AG10803 (cell line): ENCODE measurements at regions not wholly inside any gene's neighbourhood (a gene's known extent, or its start where the extent isn't known, plus 50 kb on each side); places are given as distances from the start of the nearest gene placed in this dataset.

ENCODE experiments used
- DNase-seq: peaks from one replicate; pipeline ENCODE4 v3.0.0; 2010; ENCODE audit warnings: low read depth
- H3K4me3 ChIP-seq: 2 replicates; pipeline ENCODE4 v1.5.1; 2011; ENCODE audit warnings: mild to moderate bottlenecking, low read length, control low read depth
- CTCF ChIP-seq: conservative IDR thresholded peaks from 2 replicates; pipeline ENCODE4 v1.5.1; 2011; ENCODE audit warnings: mild to moderate bottlenecking, low read length, control low read depth, inconsistent platforms

GRCh38 chr1:63010913-63011660, 227.2 kb downstream of the ATG4C start:
- no peak overlapping the region for H3K4me3 ChIP-seq
- no peak for TF ChIP-seq CTCF
- DNase-seq: no peak

GRCh38 chr1:63012339-63012738, 228.4 kb downstream of the ATG4C start:
- no peak for TF ChIP-seq CTCF
- H3K4me3 ChIP-seq: no peak overlapping the region
- DNase-seq: peak; percentile 9

- DNase-seq: no peak
- no peak overlapping the region for H3K4me3 ChIP-seq
- no peak for TF ChIP-seq CTCF
These were observed 230.3 kb downstream of the ATG4C start for GRCh38 chr1:63014267-63014666.

GRCh38 chr1:63022319-63022718, 238.4 kb downstream of the ATG4C start:
- TF ChIP-seq CTCF: no peak
- H3K4me3 ChIP-seq: no peak overlapping the region
- no peak for DNase-seq

- DNase-seq: no peak
- TF ChIP-seq CTCF: no peak
- H3K4me3 ChIP-seq: no peak overlapping the region
These were observed 239.2 kb downstream of the ATG4C start for GRCh38 chr1:63023171-63023570.

- no peak for DNase-seq
- no peak for TF ChIP-seq CTCF
- no peak overlapping the region for H3K4me3 ChIP-seq
These were observed 239.7 kb downstream of the ATG4C start for GRCh38 chr1:63023637-63024036.

- no peak for TF ChIP-seq CTCF
- no peak overlapping the region for H3K4me3 ChIP-seq
- no peak for DNase-seq
These were observed 240.2 kb downstream of the ATG4C start for GRCh38 chr1:63024132-63024531.
